Caco-2 (cell line): ENCODE measurements at regions not wholly inside any gene's neighbourhood (a gene's known extent, or its start where the extent isn't known, plus 50 kb on each side); places are given as distances from the start of the nearest gene placed in this dataset.

Source experiments
- BruUV-seq: library from RNA; stranded (reverse); fragments of 400-500 nt; replicated peaks from 2 replicates; lab custom pipeline; 2021; lab: Mats Ljungman, UMichigan
- CTCF ChIA-PET: fragments of 300-600 bp; sonication (Branson Sonifier 250); formaldehyde crosslinking; loops from one replicate; lab custom pipeline; 2022; ENCODE audit warnings: antibody characterized with exemption; lab: Charles Lee
- POLR2A ChIA-PET: fragments of 300-600 bp; sonication (Branson Sonifier 250); formaldehyde crosslinking; loops from one replicate; lab custom pipeline; 2022; ENCODE audit warnings: antibody characterized with exemption; lab: Charles Lee
- DNase-seq, 2 experiments: peaks; one replicate each; pipeline versions ENCODE4 v3.0.0 to v3.0.0-alpha.2; 2020 to 2022
- H3K27me3 ChIP-seq: replicated peaks from 2 replicates; pipeline ENCODE4 v1.6.0; 2011; ENCODE audit warnings: low read length; ENCODE audit not compliant: control insufficient read depth, insufficient read depth
- H3K36me3 ChIP-seq: 2 replicates; pipeline ENCODE4 v1.5.1; 2011; ENCODE audit warnings: low read length; ENCODE audit not compliant: control insufficient read depth, insufficient read depth
- H3K4me1 ChIP-seq: fragments of 250-450 bp; sonication (Bioruptor Pico); 2 replicates; pipeline ENCODE4 v1.5.1; 2020; ENCODE audit warnings: mild to moderate bottlenecking
- H3K4me3 ChIP-seq: 2 replicates; pipeline ENCODE4 v1.5.1; 2011; ENCODE audit warnings: low read depth, mild to moderate bottlenecking, control low read depth, low read length
- H3K9me3 ChIP-seq: fragments of 250-450 bp; sonication (Bioruptor Pico); 2 replicates; pipeline ENCODE4 v1.5.1; 2020; ENCODE audit warnings: mild to moderate bottlenecking, moderate library complexity
- H3K27ac Mint-ChIP-seq: one replicate; pipeline ENCODE4 v1.8.0; 2022; ENCODE audit warnings: mixed read lengths; ENCODE audit not compliant: unreplicated experiment
- H3K27me3 Mint-ChIP-seq: one replicate; pipeline ENCODE4 v1.8.0; 2022; ENCODE audit warnings: mixed read lengths; ENCODE audit not compliant: insufficient read depth, unreplicated experiment
- H3K36me3 Mint-ChIP-seq: one replicate; pipeline ENCODE4 v1.8.0; 2022; ENCODE audit warnings: mild to moderate bottlenecking, mixed read lengths; ENCODE audit not compliant: insufficient read depth, unreplicated experiment
- H3K4me1 Mint-ChIP-seq: one replicate; pipeline ENCODE4 v1.8.0; 2022; ENCODE audit warnings: low read depth, mixed read lengths; ENCODE audit not compliant: unreplicated experiment
- H3K4me3 Mint-ChIP-seq: one replicate; pipeline ENCODE4 v1.8.0; 2022; ENCODE audit warnings: mild to moderate bottlenecking, moderate library complexity, mixed read lengths; ENCODE audit not compliant: unreplicated experiment
- H3K9me3 Mint-ChIP-seq: one replicate; pipeline ENCODE4 v1.8.0; 2022; ENCODE audit warnings: mixed read lengths; ENCODE audit not compliant: unreplicated experiment
- CTCF ChIP-seq, 2 experiments: fragments of 200-600 bp in 1 of 2; IDR thresholded peaks; 1 replicate in 1 of 2; 2 replicates in 1 of 2; pipeline versions ENCODE4 v1.5.1 to v1.8.0; 2011 to 2022; ENCODE audit warnings: antibody characterized with exemption in 1 of 2, control low read depth in 1 of 2, inconsistent platforms in 1 of 2, low read depth in 1 of 2, low read length in 1 of 2, mild to moderate bottlenecking in 1 of 2, moderate library complexity in 1 of 2; ENCODE audit not compliant: insufficient read depth in 1 of 2, severe bottlenecking in 1 of 2, unreplicated experiment in 1 of 2
- intact Hi-C: fragments of 100-400 bp; cut with micrococcal nuclease; formaldehyde crosslinking; loops from one replicate; pipeline ENCODE4 v1.10.0; 2022; ENCODE audit not compliant: unreplicated experiment

DNA sequence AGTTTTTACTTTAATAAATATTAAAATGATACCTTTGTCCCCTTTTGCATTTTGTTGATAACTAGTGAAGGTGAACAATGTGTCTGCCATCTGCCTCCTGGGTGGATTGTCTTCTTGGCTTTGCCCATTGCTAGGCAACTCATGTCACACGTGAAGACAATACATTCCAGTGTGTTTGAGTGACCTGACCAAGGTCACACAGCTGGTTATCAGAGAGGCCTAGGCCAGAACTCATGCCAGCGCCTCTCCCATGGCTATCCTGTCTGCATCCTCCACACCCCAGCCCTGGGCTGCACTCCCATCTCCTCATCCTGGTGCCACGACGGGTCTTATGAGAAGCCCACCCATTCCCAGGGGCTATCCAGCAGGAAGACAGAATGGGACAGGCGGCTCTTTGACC is 108.7 kb downstream of the PLCE1 start:
- H3K27me3 ChIP-seq, result no peaks in the 10 kb centered on the region
- Mint-ChIP-seq H3K27me3 (no peaks in the 10 kb centered on the region), H3K27ac (no peak overlapping the region), H3K4me1 (no peaks in the 10 kb centered on the region), H3K4me3 (no peak overlapping the region), H3K9me3 (no peaks in the 10 kb centered on the region), H3K36me3 (no peaks in the 10 kb centered on the region)
- no TSS peak for BruUV-seq
- intact Hi-C loops, result no loop called here
- no peak for DNase-seq
- H3K36me3 ChIP-seq, result no peaks in the 10 kb centered on the region
- POLR2A ChIA-PET, result no interaction called here
- H3K4me1 ChIP-seq, result no peaks in the 10 kb centered on the region
- TF ChIP-seq CTCF (IDR thresholded peaks at IDR 0.05; ENCODE audit: insufficient read depth in 1 of 2, low read depth in 1 of 2, low read length in 1 of 2, severe bottlenecking in 1 of 2, unreplicated experiment in 1 of 2), result no peak
- CTCF ChIA-PET, result no interaction called here
- H3K4me3 ChIP-seq, result no peak overlapping the region
- no peaks in the 10 kb centered on the region for H3K9me3 ChIP-seq

DNA sequence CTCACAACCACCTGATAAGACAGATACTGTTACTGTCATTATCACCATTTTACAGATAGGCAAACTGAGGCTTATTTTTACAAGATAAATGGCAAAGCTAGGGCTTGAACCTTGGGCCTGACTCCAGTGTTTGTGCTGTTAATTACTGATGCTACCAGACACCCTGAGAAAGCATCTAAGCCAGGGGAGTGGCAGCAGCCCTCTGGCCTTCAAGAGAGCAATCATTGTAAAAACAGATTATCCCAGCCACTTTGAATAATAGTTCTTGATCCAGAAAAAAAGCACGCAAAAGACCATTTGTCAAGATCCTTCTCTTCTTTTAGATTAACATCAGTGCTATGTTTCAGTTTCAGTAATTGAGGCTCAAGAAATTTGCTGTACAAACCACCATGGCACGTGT is 109.5 kb downstream of the PLCE1 start:
- ChIA-PET POLR2A (no interaction called here), CTCF (interaction anchor here (0.7 kb wide), 1 partner anchor 27 kb away, joined by 3 read pairs; no protein-coding TSS in a partner anchor)
- Histone ChIP-seq H3K4me1 (no peaks in the 10 kb centered on the region), H3K36me3 (no peaks in the 10 kb centered on the region), H3K9me3 (no peaks in the 10 kb centered on the region), H3K27me3 (no peaks in the 10 kb centered on the region), H3K4me3 (no peak overlapping the region)
- TF ChIP-seq CTCF (IDR thresholded peaks at IDR 0.05; ENCODE audit: insufficient read depth in 1 of 2, low read depth in 1 of 2, low read length in 1 of 2, severe bottlenecking in 1 of 2, unreplicated experiment in 1 of 2), result no peak
- no peak overlapping the region for H3K27ac Mint-ChIP-seq
- H3K4me1 Mint-ChIP-seq, result no peaks in the 10 kb centered on the region
- no TSS peak for BruUV-seq
- H3K36me3 Mint-ChIP-seq, result no peaks in the 10 kb centered on the region
- intact Hi-C loops, result no loop called here
- no peaks in the 10 kb centered on the region for H3K9me3 Mint-ChIP-seq
- no peak for DNase-seq
- no peaks in the 10 kb centered on the region for H3K27me3 Mint-ChIP-seq
- no peak overlapping the region for H3K4me3 Mint-ChIP-seq

- DNase-seq, result no peak
- no peaks in the 10 kb centered on the region for H3K36me3 Mint-ChIP-seq
- Histone ChIP-seq H3K4me1 (no peaks in the 10 kb centered on the region), H3K27me3 (no peaks in the 10 kb centered on the region), H3K4me3 (no peak overlapping the region), H3K36me3 (no peaks in the 10 kb centered on the region), H3K9me3 (no peaks in the 10 kb centered on the region)
- ChIA-PET POLR2A (no interaction called here), CTCF (interaction anchor here (0.7 kb wide), 1 partner anchor 28 kb away, joined by 3 read pairs; no protein-coding TSS in a partner anchor)
- TF ChIP-seq CTCF (IDR thresholded peaks at IDR 0.05; ENCODE audit: insufficient read depth in 1 of 2, low read depth in 1 of 2, low read length in 1 of 2, severe bottlenecking in 1 of 2, unreplicated experiment in 1 of 2), result no peak
- no peaks in the 10 kb centered on the region for H3K4me1 Mint-ChIP-seq
- intact Hi-C loops, result no loop called here
- H3K27me3 Mint-ChIP-seq, result no peaks in the 10 kb centered on the region
- H3K9me3 Mint-ChIP-seq, result no peaks in the 10 kb centered on the region
- BruUV-seq, result no TSS peak
- H3K4me3 Mint-ChIP-seq, result no peak overlapping the region
- H3K27ac Mint-ChIP-seq, result no peak overlapping the region
These were observed 110.1 kb downstream of the PLCE1 start for GRCh38 chr10:94103801-94104221.
